ENCODE measurements at regions not wholly inside any gene's neighbourhood (a gene's known extent, or its start where the extent isn't known, plus 50 kb on each side); places are given as distances from the start of the nearest gene placed in this dataset.
"Not testable (repeated sequence)": the region's sequence is repeated elsewhere in the genome, so short reads cannot be mapped to it uniquely, and the experiment has no call there.

GRCh38 chr13:50230662-50230978 lies 215.4 kb downstream of the KCNRG start:
- no peak for TF ChIP-seq CTCF (IDR thresholded peaks at IDR 0.05; ENCODE audit: extremely low read depth, low read depth, low read length)
- no peaks in the 10 kb centered on the region for H3K79me2 ChIP-seq (ENCODE audit: insufficient read depth, low read length)
- H3K36me3 ChIP-seq (ENCODE audit: insufficient read depth, low read length) = no peaks in the 10 kb centered on the region
- DNase-seq (ENCODE audit: insufficient read length, low spot score, missing footprints) = no peak
- H3K4me3 ChIP-seq (ENCODE audit: insufficient read depth, low read length) = no peak overlapping the region
- peak overlapping the region; percentile 61 for H3K27ac ChIP-seq (ENCODE audit: low read depth, low read length)
- H3K4me1 ChIP-seq (ENCODE audit: insufficient read depth, low read length) = peaks cover 13% of the 10 kb centered on the region
- no peaks in the 10 kb centered on the region for H3K9me3 ChIP-seq (ENCODE audit: low read depth, low read length)
- peak overlapping the region; percentile 56 for H2AFZ ChIP-seq (ENCODE audit: low read length)
- no peaks in the 10 kb centered on the region for H4K20me1 ChIP-seq (ENCODE audit: insufficient read depth, low read length)
- H3K27me3 ChIP-seq (ENCODE audit: insufficient read depth, low read length) = no peaks in the 10 kb centered on the region
- peak overlapping the region; percentile 76 for H3K4me2 ChIP-seq (ENCODE audit: insufficient read depth, low read length)

DNA sequence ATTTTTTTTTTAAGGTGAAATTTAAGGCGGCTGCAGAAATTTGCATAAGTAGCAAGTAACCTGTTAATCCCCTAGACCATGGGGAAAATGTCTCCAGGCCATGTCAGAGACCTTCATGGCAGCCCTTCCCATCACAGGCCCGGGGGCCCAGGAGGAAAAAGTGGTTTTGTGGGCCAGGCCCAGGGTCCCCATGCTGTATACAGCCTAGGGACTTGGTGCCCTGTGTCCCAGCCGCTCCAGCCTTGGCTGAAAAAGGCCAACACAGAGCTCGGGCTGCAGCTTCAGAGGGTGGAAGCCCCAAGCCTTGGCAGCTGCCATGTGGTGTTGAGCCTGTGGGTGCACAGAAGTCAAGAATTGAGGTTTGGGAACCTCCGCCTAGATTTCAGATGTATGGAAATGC lies 218.3 kb downstream of the KCNRG start:
- H3K79me2 ChIP-seq (ENCODE audit: insufficient read depth, low read length); H3K27me3 ChIP-seq (ENCODE audit: insufficient read depth, low read length); H3K36me3 ChIP-seq (ENCODE audit: insufficient read depth, low read length); H3K27ac ChIP-seq (ENCODE audit: low read depth, low read length); H4K20me1 ChIP-seq (ENCODE audit: insufficient read depth, low read length); H3K4me2 ChIP-seq (ENCODE audit: insufficient read depth, low read length); DNase-seq (ENCODE audit: insufficient read length, low spot score, missing footprints); H2AFZ ChIP-seq (ENCODE audit: low read length); H3K9me3 ChIP-seq (ENCODE audit: low read depth, low read length); H3K4me3 ChIP-seq (ENCODE audit: insufficient read depth, low read length): not testable (repeated sequence)
- H3K4me1 ChIP-seq (ENCODE audit: insufficient read depth, low read length) = peaks cover 17% of the 10 kb centered on the region

- no peaks in the 10 kb centered on the region for H4K20me1 ChIP-seq (ENCODE audit: insufficient read depth, low read length)
- no peak for TF ChIP-seq CTCF (IDR thresholded peaks at IDR 0.05; ENCODE audit: extremely low read depth, low read depth, low read length)
- DNase-seq (ENCODE audit: insufficient read length, low spot score, missing footprints) = no peak
- H3K27ac ChIP-seq (ENCODE audit: low read depth, low read length) = no peak overlapping the region
- H3K36me3 ChIP-seq (ENCODE audit: insufficient read depth, low read length) = no peaks in the 10 kb centered on the region
- H3K27me3 ChIP-seq (ENCODE audit: insufficient read depth, low read length) = no peaks in the 10 kb centered on the region
- H3K9me3 ChIP-seq (ENCODE audit: low read depth, low read length) = no peaks in the 10 kb centered on the region
- H3K4me3 ChIP-seq (ENCODE audit: insufficient read depth, low read length) = no peak overlapping the region
- H2AFZ ChIP-seq (ENCODE audit: low read length) = no peak overlapping the region
- peaks cover 7% of the 10 kb centered on the region for H3K4me1 ChIP-seq (ENCODE audit: insufficient read depth, low read length)
- H3K79me2 ChIP-seq (ENCODE audit: insufficient read depth, low read length) = no peaks in the 10 kb centered on the region
- no peak overlapping the region for H3K4me2 ChIP-seq (ENCODE audit: insufficient read depth, low read length)
Observed at GRCh38 chr13:50235604-50236342, 220.5 kb downstream of the KCNRG start.

- Histone ChIP-seq H4K20me1 (ENCODE audit: insufficient read depth, low read length) (no peaks in the 10 kb centered on the region), H3K4me1 (ENCODE audit: insufficient read depth, low read length) (peaks cover 4% of the 10 kb centered on the region), H3K27ac (ENCODE audit: low read depth, low read length) (no peak overlapping the region), H3K4me3 (ENCODE audit: insufficient read depth, low read length) (peak overlapping the region; percentile 31), H3K79me2 (ENCODE audit: insufficient read depth, low read length) (no peaks in the 10 kb centered on the region), H3K4me2 (ENCODE audit: insufficient read depth, low read length) (peak overlapping the region; percentile 44), H3K36me3 (ENCODE audit: insufficient read depth, low read length) (no peaks in the 10 kb centered on the region), H2AFZ (ENCODE audit: low read length) (peak overlapping the region; percentile 34), H3K9me3 (ENCODE audit: low read depth, low read length) (no peaks in the 10 kb centered on the region), H3K27me3 (ENCODE audit: insufficient read depth, low read length) (no peaks in the 10 kb centered on the region)
- TF ChIP-seq CTCF (IDR thresholded peaks at IDR 0.05; ENCODE audit: extremely low read depth, low read depth, low read length) = no peak
- DNase-seq (ENCODE audit: insufficient read length, low spot score, missing footprints) = peak; percentile 13
Observed at GRCh38 chr13:50236898-50237318, 221.7 kb downstream of the KCNRG start.

All from osteoblast (primary cell).